ENCODE measurements at regions not wholly inside any gene's neighbourhood (a gene's known extent, or its start where the extent isn't known, plus 50 kb on each side); places are given as distances from the start of the nearest gene placed in this dataset.

- Histone ChIP-seq H2BK15ac (ENCODE audit: low read depth, low read length) (no peak overlapping the region), H4K20me1 (ENCODE audit: control insufficient read depth, insufficient read depth, insufficient read length) (no peaks in the 10 kb centered on the region), H3K79me1 (ENCODE audit: insufficient read depth, low read depth, low read length, poor library complexity, severe bottlenecking) (no peaks in the 10 kb centered on the region), H2BK120ac (ENCODE audit: low read depth, low read length, poor library complexity, severe bottlenecking) (no peak overlapping the region), H2BK20ac (ENCODE audit: low read depth, low read length, poor library complexity, severe bottlenecking) (no peak overlapping the region), H3K27ac (ENCODE audit: insufficient read length, low read depth, low read length) (no peak overlapping the region), H3T11ph (ENCODE audit: low read length) (no peak overlapping the region), H3K9me3 (ENCODE audit: control insufficient read depth, low read depth, low read length) (no peaks in the 10 kb centered on the region), H3K4me1 (ENCODE audit: insufficient read depth, low read length) (no peaks in the 10 kb centered on the region), H3K9ac (ENCODE audit: extremely low read depth, insufficient read length, low read length) (no peak overlapping the region), H4K5ac (ENCODE audit: insufficient read length, low read depth, low read length) (no peak overlapping the region), H2AFZ (ENCODE audit: low read length) (no peak overlapping the region), H3K4me2 (ENCODE audit: insufficient read depth, insufficient read length, low read length) (no peak overlapping the region), H4K8ac (replicated peaks; ENCODE audit: insufficient read length, low read depth, low read length) (no peak overlapping the region), H2BK12ac (ENCODE audit: insufficient read length, low read depth, low read length) (no peak overlapping the region), H3K23ac (ENCODE audit: insufficient read length, low read depth, low read length) (no peak overlapping the region), H3K14ac (ENCODE audit: insufficient read depth, low read length) (no peak overlapping the region), H4K91ac (ENCODE audit: insufficient read length, low read depth, low read length) (no peak overlapping the region), H3K18ac (ENCODE audit: insufficient read length, low read depth, low read length) (no peak overlapping the region), H2AK5ac (ENCODE audit: insufficient read length, low read length) (no peak overlapping the region), H3K4ac (ENCODE audit: low read depth, low read length) (no peak overlapping the region), H3K27me3 (ENCODE audit: insufficient read depth, low read length) (no peaks in the 10 kb centered on the region), H2BK5ac (ENCODE audit: insufficient read length, low read length) (no peak overlapping the region), H3K56ac (ENCODE audit: insufficient read length, low read depth, low read length) (no peak overlapping the region), H3K23me2 (ENCODE audit: insufficient read length, low read depth, low read length, poor library complexity, severe bottlenecking) (no peaks in the 10 kb centered on the region), H3K79me2 (ENCODE audit: insufficient read depth, low read length) (no peaks in the 10 kb centered on the region)
- peaks cover 0 to 4% of the 10 kb centered on the region in 2 experiments; a peak in 1 of 5 replicates for H3K9me3 Mint-ChIP-seq
- DNase-seq, result no peak
- no peaks in the 10 kb centered on the region for H3K27me3 Mint-ChIP-seq (ENCODE audit: low read depth)
- TF ChIP-seq CTCF (conservative IDR thresholded peaks at IDR 0.05), result no peak
- H3K4me1 Mint-ChIP-seq, result peaks cover 5 to 9% of the 10 kb centered on the region in 2 experiments
- H3K4me3 Mint-ChIP-seq, result no peak overlapping the region
- no peaks in the 10 kb centered on the region; a peak in 1 of 7 replicates for H3K36me3 Mint-ChIP-seq (ENCODE audit: insufficient read depth in 1 of 3, low read depth in 3 of 3)
- no peak overlapping the region for H3K27ac Mint-ChIP-seq
- WGBS (ENCODE audit: extremely low coverage, insufficient read length, low lambda C conversion rate), result no CpG with 5 or more reads among the region's 1 CpG
Measured at GRCh38 chr3:144375088-144375487, 403.5 kb downstream of the DIPK2A start.

Data from H9 (cell line).